T-helper 9 cell (primary cell): ENCODE measurements at regions not wholly inside any gene's neighbourhood (a gene's known extent, or its start where the extent isn't known, plus 50 kb on each side); places are given as distances from the start of the nearest gene placed in this dataset.

Experiments
- DNase-seq: peaks from one replicate; pipeline ENCODE4 v3.0.0-alpha.2; 2020

DNA sequence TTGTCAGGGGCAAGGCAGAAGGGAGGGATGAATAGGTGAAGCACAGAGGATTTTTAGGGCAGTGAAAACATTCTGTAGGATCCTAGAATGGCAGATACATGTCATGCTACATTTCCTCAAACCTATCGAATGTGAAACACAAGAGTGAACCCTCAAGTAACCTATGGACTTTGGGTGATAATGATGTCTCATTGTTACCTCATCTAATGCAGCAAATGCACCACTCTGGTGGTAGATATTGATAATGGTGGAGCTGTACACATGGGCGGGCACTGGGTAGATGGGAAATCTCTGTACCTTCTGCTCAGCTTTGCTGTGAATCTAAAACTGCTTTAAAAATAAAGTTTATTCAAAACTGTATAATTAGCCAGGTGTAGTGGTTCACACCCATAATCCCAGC, 95.2 kb upstream of the NCK2 start:
- DNase-seq = no peak

DNA sequence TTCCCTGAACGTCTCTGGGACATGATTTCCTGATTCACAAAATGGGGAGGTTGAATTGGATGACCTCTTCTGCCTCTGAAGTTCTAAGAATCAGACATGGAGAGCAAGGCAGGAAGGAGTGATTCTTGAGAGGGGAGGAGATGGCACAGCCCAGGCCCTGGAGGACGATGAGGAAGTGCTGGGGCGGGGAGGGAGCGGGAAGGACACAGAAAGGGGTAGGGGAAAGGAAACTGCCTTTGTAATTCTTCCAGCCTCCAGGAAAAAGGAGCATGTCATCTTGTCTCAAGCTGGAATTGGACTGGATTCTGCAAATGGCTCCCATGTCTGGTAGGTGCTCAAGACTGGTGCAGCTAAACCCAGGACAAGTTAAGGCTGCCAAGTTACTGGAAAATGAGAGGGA, 97.0 kb upstream of the NCK2 start:
- DNase-seq = no peak

DNA sequence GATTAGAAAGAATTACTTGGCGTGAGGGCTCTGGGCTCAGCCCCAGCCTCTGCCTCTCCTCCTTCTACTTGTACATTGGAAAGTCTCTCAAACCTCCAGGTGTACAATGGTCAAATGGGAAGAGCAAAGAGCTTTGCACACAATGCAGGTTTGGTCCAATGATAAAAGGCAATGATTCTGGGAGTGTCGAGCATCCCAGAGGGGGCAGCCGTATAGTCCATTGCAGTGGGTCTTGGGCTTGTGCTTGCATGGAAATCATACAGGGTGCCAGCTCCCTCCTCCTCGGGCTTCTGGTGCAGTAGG, 98.0 kb upstream of the NCK2 start:
- no peak for DNase-seq

GRCh38 chr2:105645938-105646773, 98.6 kb upstream of the NCK2 start:
- DNase-seq = no peak

DNA sequence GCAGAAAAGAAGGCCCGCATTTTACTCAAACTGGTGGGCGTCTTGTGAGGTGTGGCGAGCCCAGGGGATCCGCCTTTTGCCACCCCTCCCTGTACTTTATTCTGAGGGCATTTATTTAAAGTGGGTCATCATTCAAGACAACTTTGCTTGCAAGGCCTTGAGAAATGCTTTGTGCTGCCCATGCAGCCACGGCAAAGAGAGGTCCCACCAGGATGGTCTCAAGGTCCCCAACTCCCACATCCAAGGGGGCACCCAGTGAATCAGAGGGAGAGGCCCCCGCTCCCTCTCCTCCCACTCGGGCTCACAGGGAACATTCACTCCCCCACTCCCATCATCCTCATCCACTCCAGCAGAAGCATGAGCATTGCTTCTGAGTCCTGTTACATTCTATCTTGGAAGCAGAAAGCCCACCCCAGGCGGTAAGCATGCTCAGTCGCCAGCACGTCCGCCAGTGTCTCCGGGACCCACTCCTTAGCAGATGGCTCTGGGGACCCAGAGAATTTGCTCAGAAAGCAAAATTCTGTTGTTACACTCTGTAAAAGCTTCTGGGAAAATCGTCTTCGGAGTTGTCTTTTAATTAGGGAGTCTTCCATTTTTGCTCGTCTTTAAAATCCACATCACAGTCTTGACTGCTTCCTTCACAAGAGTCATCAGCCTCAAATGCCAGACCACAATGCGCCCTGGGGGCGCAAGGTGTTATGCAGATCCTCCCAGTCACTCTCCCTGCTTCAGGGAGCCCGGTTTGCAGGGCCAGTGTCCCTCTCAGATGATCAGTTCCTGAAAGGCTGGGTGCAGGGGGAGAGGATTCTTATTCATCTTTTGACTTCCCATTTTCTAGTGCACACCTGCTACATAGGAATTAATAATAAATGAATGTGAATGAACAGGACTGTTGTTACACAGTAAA, 99.4 kb upstream of the NCK2 start:
- DNase-seq = no peak

DNA sequence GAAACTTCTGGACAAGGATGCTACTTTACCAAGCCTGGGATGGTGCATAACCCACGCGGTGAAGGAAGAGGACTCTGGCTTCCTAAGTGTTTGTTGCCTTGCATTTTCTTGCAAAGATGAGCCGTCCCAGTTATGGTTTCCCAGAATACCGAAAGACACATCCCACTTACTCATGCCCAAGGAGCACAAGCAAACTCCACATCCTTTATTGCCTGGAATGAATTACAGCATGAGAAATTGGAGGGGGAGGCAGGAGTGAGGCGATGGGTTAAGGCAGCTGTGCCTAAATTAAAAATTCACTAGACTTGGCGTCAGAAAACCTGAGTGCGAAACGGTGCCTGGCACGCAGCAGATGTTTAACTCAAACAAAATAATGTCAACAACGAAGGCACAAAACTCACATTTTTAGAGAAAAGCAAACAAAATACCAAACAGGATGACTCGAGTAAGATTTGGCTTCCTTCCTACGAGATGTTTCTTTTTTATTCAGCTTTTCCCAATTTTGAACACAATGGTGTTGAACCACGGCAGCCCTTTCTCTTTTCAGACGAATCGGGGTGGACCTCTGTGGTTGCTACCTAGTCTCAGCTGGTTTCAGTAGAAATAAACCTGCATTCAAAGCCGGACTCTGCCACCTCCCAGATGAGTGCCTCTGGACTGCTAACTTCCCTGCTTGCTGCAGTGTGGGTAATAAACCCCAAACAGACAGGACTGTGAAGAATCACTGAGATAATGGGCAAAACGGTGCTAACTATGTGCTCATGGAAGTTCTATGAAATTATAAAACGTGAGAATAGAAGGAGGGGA, 100.3 kb upstream of the NCK2 start:
- no peak for DNase-seq

DNA sequence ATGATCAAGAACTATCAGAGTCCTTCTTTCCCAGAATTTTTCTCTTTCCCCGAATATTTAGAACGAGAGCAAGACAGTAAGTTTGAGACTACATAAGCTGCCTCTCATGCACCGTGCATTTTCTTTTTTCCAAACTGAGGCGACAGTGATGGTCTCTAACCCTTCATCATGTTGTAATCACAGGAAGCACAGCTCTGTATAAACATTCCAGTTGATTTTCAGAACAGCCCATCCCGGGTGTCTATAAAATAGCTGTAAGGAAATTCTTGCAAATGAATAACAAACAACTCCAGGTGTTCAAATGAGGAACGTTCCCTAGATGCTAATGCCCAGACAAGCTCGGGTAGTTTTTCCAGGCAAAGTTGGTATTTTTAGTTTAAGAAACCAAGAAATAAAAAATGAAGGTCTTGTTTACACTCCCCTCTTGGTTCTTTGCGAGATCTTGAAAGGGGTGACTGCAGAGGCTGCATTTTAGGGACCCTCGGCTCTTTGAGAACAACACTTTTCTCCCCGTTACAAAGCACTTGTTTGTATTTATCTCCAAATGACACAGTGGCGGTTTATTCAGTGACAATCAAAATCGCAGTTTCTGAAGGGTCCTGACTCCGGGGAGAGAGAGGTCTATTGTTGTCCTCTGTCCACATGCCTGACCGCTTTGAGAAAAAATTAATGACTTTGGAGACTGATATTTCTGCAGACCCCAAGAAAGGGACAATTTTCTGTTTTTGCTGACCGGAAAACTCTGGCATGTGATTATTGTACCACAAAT, 101.1 kb upstream of the NCK2 start:
- no peak for DNase-seq

GRCh38 chr2:105641389-105641811, 103.3 kb upstream of the NCK2 start:
- DNase-seq = no peak

- DNase-seq = no peak
Measured at GRCh38 chr2:105640246-105640645, 104.5 kb upstream of the NCK2 start.

- DNase-seq = no peak
Measured at GRCh38 chr2:105636109-105636740, 108.5 kb upstream of the NCK2 start.

DNA sequence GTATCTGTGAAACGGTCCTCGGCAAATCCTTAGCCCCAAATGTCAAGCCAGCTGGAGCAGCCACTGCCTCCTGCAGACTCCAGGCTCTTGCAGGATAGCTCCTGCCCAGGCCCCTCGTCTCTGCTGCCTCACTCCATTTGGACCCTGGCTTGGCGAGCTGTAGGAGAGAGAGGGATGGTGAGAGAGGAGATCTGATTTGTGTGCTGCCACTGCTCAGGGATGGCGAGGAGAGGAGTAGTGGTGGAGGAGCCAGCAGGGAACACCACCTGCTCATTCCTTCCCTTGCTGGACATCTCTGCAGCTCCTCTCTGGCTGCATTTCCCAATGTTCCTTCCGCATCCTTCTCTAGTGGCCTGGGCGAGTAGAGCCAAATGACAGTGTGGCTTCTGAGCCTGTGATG, 109.1 kb upstream of the NCK2 start:
- DNase-seq = no peak

- DNase-seq = no peak
Measured at GRCh38 chr2:105634198-105634597, 110.5 kb upstream of the NCK2 start.

DNA sequence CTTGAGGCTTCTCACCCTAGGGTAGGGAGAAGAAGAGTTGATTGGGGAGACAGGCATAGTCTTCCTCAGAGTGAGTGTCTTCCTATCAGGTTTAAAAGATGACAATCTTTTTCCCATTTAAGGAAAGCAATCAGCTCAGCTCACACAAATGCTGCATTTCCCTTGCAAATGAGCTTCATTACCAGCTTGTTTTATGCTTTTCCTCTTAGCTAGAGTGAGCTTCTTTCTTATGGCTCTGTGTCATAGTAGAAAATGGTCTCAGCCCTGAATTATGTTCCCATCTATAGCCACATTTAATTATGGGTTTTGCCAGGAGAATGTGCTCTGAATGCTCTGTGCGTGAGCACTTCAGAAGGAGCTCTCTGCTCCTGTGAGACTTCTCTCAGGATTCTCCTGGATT, 112.8 kb upstream of the NCK2 start:
- no peak for DNase-seq

DNA sequence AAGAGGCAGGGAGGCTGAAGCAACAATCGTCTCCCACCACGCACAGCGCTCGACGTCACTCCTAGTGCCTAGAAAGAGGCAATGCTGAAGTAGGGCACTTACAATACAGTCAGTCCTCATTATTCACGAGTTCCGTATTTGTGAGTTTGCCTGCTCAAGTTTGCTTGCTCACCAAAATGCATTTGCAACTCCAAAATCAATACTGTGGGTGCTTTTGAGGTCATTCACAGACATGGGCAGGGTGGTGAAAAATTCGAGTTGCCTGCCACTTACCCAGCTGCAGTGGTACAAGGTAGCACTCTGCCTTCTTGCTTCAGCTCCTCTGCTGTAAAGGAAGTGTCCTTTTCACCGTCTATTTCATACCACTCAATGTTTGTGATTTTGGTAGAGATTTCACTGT, 113.7 kb upstream of the NCK2 start:
- no peak for DNase-seq

GRCh38 chr2:105629634-105630033, 115.1 kb upstream of the NCK2 start:
- no peak for DNase-seq

GRCh38 chr2:105627534-105627933, 117.2 kb upstream of the NCK2 start:
- DNase-seq = no peak

GRCh38 chr2:105626966-105627340, 117.8 kb upstream of the NCK2 start:
- no peak for DNase-seq

GRCh38 chr2:105626212-105626965, 118.3 kb upstream of the NCK2 start:
- no peak for DNase-seq

- no peak for DNase-seq
Measured at GRCh38 chr2:105625632-105626031, 119.1 kb upstream of the NCK2 start.

- DNase-seq = no peak
Measured at GRCh38 chr2:105621038-105621437, 123.7 kb upstream of the NCK2 start.

DNA sequence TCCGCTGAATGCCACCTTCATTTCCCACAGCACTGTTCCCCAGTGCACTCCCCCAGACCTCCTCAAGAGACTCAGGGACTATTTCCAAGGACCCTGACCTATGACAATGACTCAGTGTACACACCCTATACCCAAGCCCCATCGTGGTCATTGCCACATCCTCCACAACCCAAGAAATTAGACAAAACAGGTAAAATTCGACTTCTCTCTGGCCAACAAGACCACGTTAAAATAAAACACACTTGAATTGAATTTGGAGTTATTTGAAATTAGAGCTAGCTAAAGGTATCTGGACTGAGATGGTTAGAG, 126.4 kb upstream of the NCK2 start:
- DNase-seq = no peak
